ENCODE measurements at regions not wholly inside any gene's neighbourhood (a gene's known extent, or its start where the extent isn't known, plus 50 kb on each side); places are given as distances from the start of the nearest gene placed in this dataset.
"Not testable (repeated sequence)": the region's sequence is repeated elsewhere in the genome, so short reads cannot be mapped to it uniquely, and the experiment has no call there.

GRCh38 chr4:27117453-27117852 is 256.8 kb downstream of the STIM2 start:
- TF ChIP-seq, protein P1, sequence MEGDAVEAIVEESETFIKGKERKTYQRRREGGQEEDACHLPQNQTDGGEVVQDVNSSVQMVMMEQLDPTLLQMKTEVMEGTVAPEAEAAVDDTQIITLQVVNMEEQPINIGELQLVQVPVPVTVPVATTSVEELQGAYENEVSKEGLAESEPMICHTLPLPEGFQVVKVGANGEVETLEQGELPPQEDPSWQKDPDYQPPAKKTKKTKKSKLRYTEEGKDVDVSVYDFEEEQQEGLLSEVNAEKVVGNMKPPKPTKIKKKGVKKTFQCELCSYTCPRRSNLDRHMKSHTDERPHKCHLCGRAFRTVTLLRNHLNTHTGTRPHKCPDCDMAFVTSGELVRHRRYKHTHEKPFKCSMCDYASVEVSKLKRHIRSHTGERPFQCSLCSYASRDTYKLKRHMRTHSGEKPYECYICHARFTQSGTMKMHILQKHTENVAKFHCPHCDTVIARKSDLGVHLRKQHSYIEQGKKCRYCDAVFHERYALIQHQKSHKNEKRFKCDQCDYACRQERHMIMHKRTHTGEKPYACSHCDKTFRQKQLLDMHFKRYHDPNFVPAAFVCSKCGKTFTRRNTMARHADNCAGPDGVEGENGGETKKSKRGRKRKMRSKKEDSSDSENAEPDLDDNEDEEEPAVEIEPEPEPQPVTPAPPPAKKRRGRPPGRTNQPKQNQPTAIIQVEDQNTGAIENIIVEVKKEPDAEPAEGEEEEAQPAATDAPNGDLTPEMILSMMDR (IDR thresholded peaks at IDR 0.05), result no peak
- Mint-ChIP-seq H3K27me3 (ENCODE audit: unreplicated experiment) (no peaks in the 10 kb centered on the region), H3K4me1 (ENCODE audit: unreplicated experiment) (no peaks in the 10 kb centered on the region), H3K36me3 (ENCODE audit: unreplicated experiment) (no peaks in the 10 kb centered on the region), H3K4me3 (ENCODE audit: unreplicated experiment) (no peak overlapping the region), H3K27ac (ENCODE audit: unreplicated experiment) (no peak overlapping the region), H3K9me3 (ENCODE audit: unreplicated experiment) (no peaks in the 10 kb centered on the region)
- no peak for DNase-seq (ENCODE audit: extremely low spot score, unreplicated experiment)

DNA sequence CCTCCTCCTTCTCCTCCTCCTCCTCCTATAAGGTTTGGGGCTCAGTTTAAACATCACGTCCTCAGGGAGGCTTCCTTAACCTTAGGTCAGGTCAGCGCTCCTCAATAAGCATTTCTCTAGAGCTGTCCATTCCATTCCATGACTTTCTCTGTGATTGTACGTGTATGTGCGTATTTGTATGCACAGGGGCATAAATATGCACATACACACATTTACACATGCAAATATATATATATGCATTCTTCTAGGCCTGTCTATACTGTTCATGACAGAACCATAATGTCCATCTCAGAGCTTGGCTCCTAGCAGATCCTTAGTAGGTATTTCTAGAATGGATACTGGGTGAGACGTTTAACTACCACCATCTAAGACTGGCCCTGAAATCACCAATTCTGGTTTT is 258.6 kb downstream of the STIM2 start:
- H3K4me1 Mint-ChIP-seq (ENCODE audit: unreplicated experiment), result no peaks in the 10 kb centered on the region
- no peaks in the 10 kb centered on the region for H3K36me3 Mint-ChIP-seq (ENCODE audit: unreplicated experiment)
- no peak for DNase-seq (ENCODE audit: extremely low spot score, unreplicated experiment)
- no peak overlapping the region for H3K4me3 Mint-ChIP-seq (ENCODE audit: unreplicated experiment)
- TF ChIP-seq, protein P1 (IDR thresholded peaks at IDR 0.05), result no peak
- no peaks in the 10 kb centered on the region for H3K9me3 Mint-ChIP-seq (ENCODE audit: unreplicated experiment)
- no peak overlapping the region for H3K27ac Mint-ChIP-seq (ENCODE audit: unreplicated experiment)
- no peaks in the 10 kb centered on the region for H3K27me3 Mint-ChIP-seq (ENCODE audit: unreplicated experiment)

GRCh38 chr4:27121830-27122229 is 261.2 kb downstream of the STIM2 start:
- Mint-ChIP-seq H3K4me1 (ENCODE audit: unreplicated experiment) (no peaks in the 10 kb centered on the region), H3K9me3 (ENCODE audit: unreplicated experiment) (no peaks in the 10 kb centered on the region), H3K36me3 (ENCODE audit: unreplicated experiment) (no peaks in the 10 kb centered on the region), H3K27ac (ENCODE audit: unreplicated experiment) (no peak overlapping the region), H3K4me3 (ENCODE audit: unreplicated experiment) (no peak overlapping the region), H3K27me3 (ENCODE audit: unreplicated experiment) (no peaks in the 10 kb centered on the region)
- TF ChIP-seq, protein P1 (IDR thresholded peaks at IDR 0.05), result no peak
- no peak for DNase-seq (ENCODE audit: extremely low spot score, unreplicated experiment)

DNA sequence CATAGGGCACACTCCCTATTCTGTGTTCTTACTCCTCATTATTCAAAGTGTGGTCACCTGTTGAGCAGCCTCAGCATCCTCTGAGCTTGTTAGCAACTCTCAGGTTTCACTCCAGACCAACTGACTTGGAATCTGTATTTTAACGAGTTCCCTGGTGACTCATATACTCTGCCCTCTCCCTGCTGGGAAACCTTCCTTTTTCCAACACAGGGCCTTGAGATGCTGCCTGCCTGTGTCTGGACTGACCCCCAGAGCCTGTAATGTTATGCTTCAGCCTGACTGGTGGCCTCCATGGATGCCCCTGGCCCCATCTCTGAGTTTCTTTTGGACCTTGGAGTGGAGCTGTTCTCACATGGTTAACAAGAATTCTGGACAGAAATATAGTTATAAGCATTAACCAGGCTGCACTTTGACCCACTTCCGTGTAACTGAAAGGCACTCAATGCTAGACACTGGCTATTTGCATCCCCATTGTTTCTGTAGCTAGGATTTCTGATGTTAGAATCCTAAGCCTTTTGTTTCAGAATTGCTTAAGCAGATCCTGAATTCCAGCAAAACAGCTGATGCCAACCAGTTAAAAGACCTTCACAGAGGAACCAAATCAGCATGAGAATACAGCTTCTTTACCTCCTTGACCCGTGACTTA is 262.6 kb downstream of the STIM2 start:
- H3K27me3 Mint-ChIP-seq (ENCODE audit: unreplicated experiment), result no peaks in the 10 kb centered on the region
- H3K36me3 Mint-ChIP-seq (ENCODE audit: unreplicated experiment), result no peaks in the 10 kb centered on the region
- H3K9me3 Mint-ChIP-seq (ENCODE audit: unreplicated experiment), result no peaks in the 10 kb centered on the region
- DNase-seq (ENCODE audit: extremely low spot score, unreplicated experiment), result no peak
- no peak overlapping the region for H3K4me3 Mint-ChIP-seq (ENCODE audit: unreplicated experiment)
- H3K27ac Mint-ChIP-seq (ENCODE audit: unreplicated experiment), result no peak overlapping the region
- TF ChIP-seq, protein P1 (IDR thresholded peaks at IDR 0.05), result no peak
- H3K4me1 Mint-ChIP-seq (ENCODE audit: unreplicated experiment), result no peaks in the 10 kb centered on the region

- TF ChIP-seq, protein P1 (IDR thresholded peaks at IDR 0.05), result no peak
- Mint-ChIP-seq H3K27me3 (ENCODE audit: unreplicated experiment) (no peaks in the 10 kb centered on the region), H3K4me1 (ENCODE audit: unreplicated experiment) (no peaks in the 10 kb centered on the region), H3K27ac (ENCODE audit: unreplicated experiment) (no peak overlapping the region), H3K9me3 (ENCODE audit: unreplicated experiment) (no peaks in the 10 kb centered on the region), H3K36me3 (ENCODE audit: unreplicated experiment) (no peaks in the 10 kb centered on the region), H3K4me3 (ENCODE audit: unreplicated experiment) (no peak overlapping the region)
- no peak for DNase-seq (ENCODE audit: extremely low spot score, unreplicated experiment)
Observed at GRCh38 chr4:27123769-27124124, 263.1 kb downstream of the STIM2 start.

DNA sequence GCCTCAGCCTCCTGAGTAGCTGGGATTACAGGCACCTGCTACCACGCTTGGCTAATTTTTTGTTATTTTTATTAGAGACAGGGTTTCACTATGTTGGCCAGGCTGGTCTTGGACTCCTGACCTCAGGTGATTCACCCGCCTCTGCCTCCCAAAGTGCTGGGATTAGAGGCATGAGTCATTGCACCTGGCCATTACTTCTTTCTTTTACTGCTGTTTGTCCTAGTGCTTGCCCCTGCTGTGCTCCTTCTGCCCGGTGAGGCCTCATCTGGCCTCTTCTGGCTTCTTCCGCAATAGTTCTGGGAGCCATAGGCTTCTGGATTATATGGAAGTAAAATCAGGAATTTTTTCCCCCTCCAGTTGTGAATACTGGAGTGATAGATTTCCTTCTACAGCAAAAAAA is 266.3 kb downstream of the STIM2 start:
- not testable (repeated sequence) for H3K4me3 Mint-ChIP-seq (ENCODE audit: unreplicated experiment); H3K27me3 Mint-ChIP-seq (ENCODE audit: unreplicated experiment); H3K9me3 Mint-ChIP-seq (ENCODE audit: unreplicated experiment); H3K27ac Mint-ChIP-seq (ENCODE audit: unreplicated experiment); H3K36me3 Mint-ChIP-seq (ENCODE audit: unreplicated experiment); H3K4me1 Mint-ChIP-seq (ENCODE audit: unreplicated experiment); DNase-seq (ENCODE audit: extremely low spot score, unreplicated experiment)

Measured in osteocyte (in vitro differentiated cells).